Astrocyte of the cerebellum (primary cell): ENCODE measurements at regions not wholly inside any gene's neighbourhood (a gene's known extent, or its start where the extent isn't known, plus 50 kb on each side); places are given as distances from the start of the nearest gene placed in this dataset.
A peak's percentile ranks its signal among the peaks of the same experiment; 100 is the strongest.

Source experiments
- DNase-seq: peaks from one replicate; pipeline ENCODE4 v3.0.0-alpha.2; 2011; ENCODE audit warnings: low read depth
- H3K4me3 ChIP-seq: 2 replicates; pipeline ENCODE4 v1.5.1; 2011; ENCODE audit warnings: mild to moderate bottlenecking, low read depth, low read length, moderate library complexity
- CTCF ChIP-seq: IDR thresholded peaks from 2 replicates; pipeline ENCODE4 v1.5.1; 2012; ENCODE audit warnings: low read length, low read depth, moderate library complexity, mild to moderate bottlenecking; ENCODE audit errors: missing control alignments
- in situ Hi-C: cut with HindIII; loops from 2 replicates; pipeline ENCODE4 v1.10.0; 2017; ENCODE audit warnings: low sequenced_read_pairs

GRCh38 chr6:133833949-133834359, 55.0 kb upstream of the TCF21 start:
- in situ Hi-C loops: no loop called here
- DNase-seq: no peak
- no peak overlapping the region for H3K4me3 ChIP-seq
- no peak for TF ChIP-seq CTCF

DNA sequence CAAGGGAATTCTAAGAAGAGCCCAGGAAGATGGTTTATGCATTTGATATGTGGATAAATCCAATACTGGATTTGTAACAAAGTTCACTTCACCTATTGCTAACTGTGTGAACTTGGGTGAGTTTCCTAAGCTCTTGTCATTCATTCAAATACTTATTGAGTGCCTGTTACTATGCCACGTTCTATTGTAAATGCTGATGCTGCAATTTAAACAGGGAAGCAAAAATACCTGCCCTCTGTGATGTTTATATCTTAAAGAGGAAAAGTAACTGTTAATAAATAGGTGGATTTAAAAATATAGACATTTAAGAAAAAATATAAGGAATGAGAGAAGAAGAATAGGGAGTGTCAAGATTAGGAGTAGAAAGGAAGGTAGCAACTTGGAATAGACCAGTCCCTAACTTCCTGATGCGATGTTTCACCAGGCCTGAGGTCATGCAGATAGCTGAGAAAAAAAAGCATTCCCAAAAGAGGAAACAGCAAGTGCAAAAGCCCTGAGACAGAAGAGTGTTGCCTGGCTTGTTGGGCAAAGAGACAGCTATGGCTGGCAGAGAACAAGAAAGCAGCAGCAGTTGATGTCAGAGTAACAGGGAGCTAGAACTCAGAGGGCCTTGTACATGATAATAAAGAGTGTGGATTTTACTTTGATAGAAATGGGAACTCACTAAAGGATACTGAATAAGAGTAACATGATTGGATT, 54.3 kb upstream of the TCF21 start:
- in situ Hi-C loops: no loop called here
- DNase-seq: no peak
- no peak for TF ChIP-seq CTCF
- no peak overlapping the region for H3K4me3 ChIP-seq

DNA sequence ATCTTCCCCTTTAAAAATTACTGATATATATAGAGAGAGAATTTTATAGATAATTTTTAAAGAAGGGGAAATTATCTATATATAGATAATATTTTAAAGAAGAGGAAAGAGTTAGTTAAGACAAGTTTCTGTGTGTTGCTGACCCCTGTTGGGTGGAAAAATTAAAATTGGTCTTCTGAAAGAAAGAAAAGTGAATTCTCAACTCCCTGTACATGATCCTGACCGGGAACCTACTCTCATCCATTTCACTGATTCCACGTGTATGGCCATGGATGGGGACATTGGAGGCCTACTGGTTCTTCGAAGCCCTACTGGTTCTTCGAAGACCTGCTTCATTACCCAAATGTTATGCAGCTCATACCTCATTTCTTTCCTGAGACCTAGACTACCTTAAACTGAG, 53.0 kb upstream of the TCF21 start:
- DNase-seq: no peak
- H3K4me3 ChIP-seq: no peak overlapping the region
- in situ Hi-C loops: no loop called here
- TF ChIP-seq CTCF: no peak

GRCh38 chr6:133837801-133838349, 51.0 kb upstream of the TCF21 start:
- peak; percentile 79 for TF ChIP-seq CTCF
- peak overlapping the region; percentile 37 for H3K4me3 ChIP-seq
- in situ Hi-C loops: no loop called here
- DNase-seq: no peak
